ENCODE measurements at regions not wholly inside any gene's neighbourhood (a gene's known extent, or its start where the extent isn't known, plus 50 kb on each side); places are given as distances from the start of the nearest gene placed in this dataset.

DNA sequence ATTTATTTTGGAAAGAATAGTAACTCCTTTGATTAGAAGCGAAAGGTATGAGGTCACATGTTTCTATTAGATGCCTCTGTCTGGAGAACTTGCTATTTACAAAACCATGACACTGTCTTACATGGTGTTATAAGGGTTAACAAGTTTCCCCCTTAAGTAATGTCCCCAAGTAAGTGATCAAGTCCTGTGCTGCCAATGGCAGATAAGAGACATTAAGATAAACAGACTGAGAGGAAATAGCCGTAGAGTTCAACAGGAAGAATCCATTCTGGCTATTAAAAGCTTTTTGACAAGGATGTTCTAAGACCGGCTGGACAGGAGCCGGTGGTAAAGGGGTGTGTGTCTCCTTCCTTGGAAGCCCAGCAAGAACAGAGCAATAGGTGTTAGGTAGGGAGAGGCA, 257.5 kb downstream of the GADD45G start:
- DNase-seq (ENCODE audit: low read depth), result no peak
- TF ChIP-seq, protein P1, sequence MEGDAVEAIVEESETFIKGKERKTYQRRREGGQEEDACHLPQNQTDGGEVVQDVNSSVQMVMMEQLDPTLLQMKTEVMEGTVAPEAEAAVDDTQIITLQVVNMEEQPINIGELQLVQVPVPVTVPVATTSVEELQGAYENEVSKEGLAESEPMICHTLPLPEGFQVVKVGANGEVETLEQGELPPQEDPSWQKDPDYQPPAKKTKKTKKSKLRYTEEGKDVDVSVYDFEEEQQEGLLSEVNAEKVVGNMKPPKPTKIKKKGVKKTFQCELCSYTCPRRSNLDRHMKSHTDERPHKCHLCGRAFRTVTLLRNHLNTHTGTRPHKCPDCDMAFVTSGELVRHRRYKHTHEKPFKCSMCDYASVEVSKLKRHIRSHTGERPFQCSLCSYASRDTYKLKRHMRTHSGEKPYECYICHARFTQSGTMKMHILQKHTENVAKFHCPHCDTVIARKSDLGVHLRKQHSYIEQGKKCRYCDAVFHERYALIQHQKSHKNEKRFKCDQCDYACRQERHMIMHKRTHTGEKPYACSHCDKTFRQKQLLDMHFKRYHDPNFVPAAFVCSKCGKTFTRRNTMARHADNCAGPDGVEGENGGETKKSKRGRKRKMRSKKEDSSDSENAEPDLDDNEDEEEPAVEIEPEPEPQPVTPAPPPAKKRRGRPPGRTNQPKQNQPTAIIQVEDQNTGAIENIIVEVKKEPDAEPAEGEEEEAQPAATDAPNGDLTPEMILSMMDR (IDR thresholded peaks at IDR 0.05; ENCODE audit: control insufficient read depth, insufficient read depth, low read depth, low read length, missing control alignments), result no peak

DNA sequence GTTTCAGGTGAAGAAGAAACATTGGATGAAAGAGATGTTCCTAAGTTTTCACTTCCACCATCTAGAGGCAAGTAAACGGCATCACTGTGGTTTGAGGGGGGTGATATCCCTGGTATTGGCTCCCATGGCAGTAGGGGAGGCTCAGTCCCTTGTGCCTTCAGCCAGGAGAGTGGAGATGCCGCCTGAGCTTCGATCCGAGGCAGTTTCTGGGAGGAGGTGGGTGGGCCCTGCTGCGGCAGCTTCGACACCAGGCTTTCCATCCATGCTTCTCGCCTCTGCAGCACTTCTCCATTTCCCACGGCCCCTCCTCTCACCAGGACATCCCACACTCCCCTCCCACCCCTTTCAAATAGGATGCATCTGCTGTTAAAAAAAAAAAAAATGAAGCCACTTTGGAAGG, 258.3 kb downstream of the GADD45G start:
- DNase-seq (ENCODE audit: low read depth), result no peak

More for the DNA sequence above, 257.5 kb downstream of the GADD45G start:
- no peak overlapping the region for H3K4me3 ChIP-seq (ENCODE audit: control insufficient read depth, low read depth, low read length)

DNA sequence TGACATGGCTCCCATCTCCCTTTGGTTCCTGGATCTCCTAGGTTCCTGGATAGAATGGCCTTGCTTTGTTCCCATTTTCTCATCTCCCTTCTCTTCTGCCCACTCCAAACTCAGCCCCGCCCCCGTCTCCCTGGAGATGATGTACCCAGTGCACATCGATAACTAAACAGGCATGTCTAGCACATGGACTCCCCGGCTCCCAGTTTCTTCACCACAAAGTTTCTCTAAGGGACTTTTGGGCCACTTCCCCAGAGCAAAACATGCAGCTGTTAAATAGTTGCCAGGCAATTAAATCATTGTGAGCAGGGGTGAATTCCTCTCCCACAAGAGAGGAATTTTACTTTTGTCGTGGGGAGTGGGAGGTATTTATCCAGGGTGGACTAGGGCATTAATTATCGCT, 259.0 kb downstream of the GADD45G start:
- H3K4me3 ChIP-seq (ENCODE audit: control insufficient read depth, low read depth, low read length), result no peak overlapping the region
- no peak for DNase-seq (ENCODE audit: low read depth)
- TF ChIP-seq, protein P1 (IDR thresholded peaks at IDR 0.05; ENCODE audit: control insufficient read depth, insufficient read depth, low read depth, low read length, missing control alignments), result no peak

More for the DNA sequence above, 258.3 kb downstream of the GADD45G start:
- TF ChIP-seq, protein P1 (IDR thresholded peaks at IDR 0.05; ENCODE audit: control insufficient read depth, insufficient read depth, low read depth, low read length, missing control alignments), result no peak
- no peak overlapping the region for H3K4me3 ChIP-seq (ENCODE audit: control insufficient read depth, low read depth, low read length)

DNA sequence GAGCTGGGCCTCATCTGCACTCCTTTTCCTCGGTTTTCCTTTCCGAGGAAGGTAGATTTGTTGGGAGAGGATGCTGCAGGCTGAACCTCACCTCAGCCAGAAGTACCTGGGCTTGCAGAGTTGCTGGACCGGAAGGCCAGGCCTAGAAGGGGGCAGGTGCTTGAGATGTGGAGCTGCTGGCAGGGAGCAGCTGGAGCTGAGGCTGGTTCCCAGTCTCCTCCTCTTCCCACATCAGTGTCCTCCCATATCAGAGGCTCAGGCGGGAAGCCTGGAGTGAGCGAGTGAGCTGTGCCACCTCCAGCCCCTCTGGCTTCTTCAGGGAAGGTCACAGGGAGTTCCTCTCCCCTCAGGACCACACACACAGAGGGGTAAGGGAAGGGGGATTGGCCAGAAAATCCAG, 259.4 kb downstream of the GADD45G start:
- DNase-seq (ENCODE audit: low read depth), result no peak
- H3K4me3 ChIP-seq (ENCODE audit: control insufficient read depth, low read depth, low read length), result no peak overlapping the region

DNA sequence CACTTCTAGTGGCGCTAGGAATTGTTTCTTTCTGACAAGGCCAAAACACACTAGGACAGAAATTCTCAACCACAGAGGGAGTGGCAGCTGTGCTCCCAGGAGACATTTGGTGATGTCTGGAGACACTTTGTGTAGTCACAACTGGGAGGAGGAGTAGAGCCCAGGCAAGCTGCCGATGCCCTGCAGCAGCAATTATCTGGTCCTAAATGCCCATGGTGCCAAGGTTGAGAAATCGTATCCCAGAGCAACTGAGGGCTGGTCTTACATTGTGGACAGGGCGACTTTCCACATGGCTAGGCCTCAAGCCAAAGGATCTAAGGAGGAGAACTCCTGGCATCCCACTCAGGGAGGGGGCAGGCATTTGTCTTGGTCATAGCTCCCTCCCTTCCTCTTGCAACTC, 259.9 kb downstream of the GADD45G start:
- TF ChIP-seq, protein P1 (IDR thresholded peaks at IDR 0.05; ENCODE audit: control insufficient read depth, insufficient read depth, low read depth, low read length, missing control alignments), result no peak
- no peak overlapping the region for H3K4me3 ChIP-seq (ENCODE audit: control insufficient read depth, low read depth, low read length)
- no peak for DNase-seq (ENCODE audit: low read depth)

More for the DNA sequence above, 259.4 kb downstream of the GADD45G start:
- TF ChIP-seq, protein P1 (IDR thresholded peaks at IDR 0.05; ENCODE audit: control insufficient read depth, insufficient read depth, low read depth, low read length, missing control alignments), result no peak

DNA sequence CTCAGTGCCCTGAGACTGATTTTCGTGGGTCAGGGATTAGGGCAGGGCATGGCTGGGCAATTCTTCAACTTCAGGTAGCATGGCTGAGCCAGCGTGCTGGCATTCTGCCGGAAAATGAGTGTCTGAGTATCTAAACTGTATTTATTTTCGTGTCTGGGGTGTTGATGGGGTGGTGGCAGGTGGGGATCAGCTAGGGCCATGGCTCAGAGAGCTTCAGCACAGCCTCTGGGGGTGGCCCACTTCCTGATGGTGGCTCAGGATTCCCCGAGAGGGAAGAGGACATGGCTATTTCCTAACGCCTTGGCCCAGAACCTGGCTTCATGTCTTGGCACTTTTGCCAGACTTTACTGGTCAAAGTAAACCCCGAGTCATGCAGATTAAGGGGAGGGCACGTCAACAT, 260.5 kb downstream of the GADD45G start:
- H3K4me3 ChIP-seq (ENCODE audit: control insufficient read depth, low read depth, low read length), result no peak overlapping the region
- TF ChIP-seq, protein P1 (IDR thresholded peaks at IDR 0.05; ENCODE audit: control insufficient read depth, insufficient read depth, low read depth, low read length, missing control alignments), result no peak
- no peak for DNase-seq (ENCODE audit: low read depth)

DNA sequence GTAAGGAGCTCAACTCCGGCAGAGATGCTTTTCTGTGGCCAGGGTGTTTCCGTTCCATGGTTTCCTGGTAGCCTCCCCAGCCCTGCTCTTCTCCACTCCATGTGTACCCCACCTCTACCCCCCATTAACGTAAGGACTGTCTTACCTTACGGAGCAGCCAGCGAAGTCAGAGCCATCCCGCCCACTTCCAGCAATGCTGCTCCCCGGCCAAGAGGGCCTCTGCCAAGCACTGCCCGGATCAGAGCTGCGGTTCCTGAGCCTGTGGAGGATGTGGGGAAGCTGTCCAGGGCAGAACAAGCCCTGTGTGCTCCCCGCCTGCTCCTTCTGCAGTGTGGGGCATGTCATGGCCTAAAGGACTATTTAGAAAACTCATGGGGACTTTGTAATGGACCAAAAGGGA, 261.2 kb downstream of the GADD45G start:
- DNase-seq (ENCODE audit: low read depth), result no peak
- H3K4me3 ChIP-seq (ENCODE audit: control insufficient read depth, low read depth, low read length), result no peak overlapping the region
- TF ChIP-seq, protein P1 (IDR thresholded peaks at IDR 0.05; ENCODE audit: control insufficient read depth, insufficient read depth, low read depth, low read length, missing control alignments), result no peak
